ENCODE measurements at regions not wholly inside any gene's neighbourhood (a gene's known extent, or its start where the extent isn't known, plus 50 kb on each side); places are given as distances from the start of the nearest gene placed in this dataset.

GRCh38 chrX:3191796-3192195 is 150.5 kb downstream of the ARSF start:
- no peaks in the 10 kb centered on the region for H3K36me3 ChIP-seq (ENCODE audit: control insufficient read depth in 4 of 4, insufficient read depth in 3 of 4, low read depth in 1 of 4, low read length in 3 of 4)
- H3K9me3 ChIP-seq (ENCODE audit: control insufficient read depth in 4 of 4, low read length in 3 of 4) = no peaks in the 10 kb centered on the region
- H3K27ac ChIP-seq (ENCODE audit: low read depth in 1 of 2, low read length in 2 of 2) = no peak overlapping the region
- no peak overlapping the region for H3K4me3 ChIP-seq (ENCODE audit: low read depth in 1 of 3, low read length in 3 of 3)
- H3K27me3 ChIP-seq (ENCODE audit: control insufficient read depth in 4 of 4, insufficient read depth in 4 of 4, low read length in 3 of 4) = no peaks in the 10 kb centered on the region
- H3K4me1 ChIP-seq (ENCODE audit: control insufficient read depth in 4 of 4, insufficient read depth in 4 of 4, low read length in 3 of 4) = no peaks in the 10 kb centered on the region
- TF ChIP-seq RAD21 (IDR thresholded peaks at IDR 0.05) = no peak
- TF ChIP-seq ZBTB33 (IDR thresholded peaks at IDR 0.05) = no peak
- no peak for TF ChIP-seq CTCF (IDR thresholded peaks at IDR 0.05; ENCODE audit: low read depth, low read length, missing input control)
- no peak for TF ChIP-seq JUND (IDR thresholded peaks at IDR 0.05)
- TF ChIP-seq NR2F2 (IDR thresholded peaks at IDR 0.05) = no peak
- no peak for TF ChIP-seq FOXA1 (IDR thresholded peaks at IDR 0.05)
- no peak for TF ChIP-seq YY1 (IDR thresholded peaks at IDR 0.05)
- TF ChIP-seq REST (IDR thresholded peaks at IDR 0.05) = no peak
- TF ChIP-seq MAX (IDR thresholded peaks at IDR 0.05) = no peak
- WGBS = 63% methylated on average over 5 of the region's 5 CpGs
- no peak overlapping the region for H3K9ac ChIP-seq (ENCODE audit: low read depth in 1 of 2, low read length in 2 of 2)
- no peak for DNase-seq (ENCODE audit: low spot score)

- no peaks in the 10 kb centered on the region for H3K36me3 ChIP-seq (ENCODE audit: control insufficient read depth in 4 of 4, insufficient read depth in 3 of 4, low read depth in 1 of 4, low read length in 3 of 4)
- TF ChIP-seq JUND (IDR thresholded peaks at IDR 0.05) (no peak), RXRA (IDR thresholded peaks at IDR 0.05) (no peak), YY1 (IDR thresholded peaks at IDR 0.05) (no peak), CTCF (IDR thresholded peaks at IDR 0.05; ENCODE audit: low read depth, low read length, missing input control) (no peak), NR2F2 (IDR thresholded peaks at IDR 0.05) (no peak), MAX (IDR thresholded peaks at IDR 0.05) (no peak), EGR1 (IDR thresholded peaks at IDR 0.05; ENCODE audit: low read depth in 2 of 2) (no peak)
- no peaks in the 10 kb centered on the region for H3K4me1 ChIP-seq (ENCODE audit: control insufficient read depth in 4 of 4, insufficient read depth in 4 of 4, low read length in 3 of 4)
- no peak overlapping the region for H3K4me3 ChIP-seq (ENCODE audit: low read depth in 1 of 3, low read length in 3 of 3)
- H3K27me3 ChIP-seq (ENCODE audit: control insufficient read depth in 4 of 4, insufficient read depth in 4 of 4, low read length in 3 of 4) = no peaks in the 10 kb centered on the region
- 78% methylated on average over 3 of the region's 3 CpGs for WGBS
- no peaks in the 10 kb centered on the region for H3K9me3 ChIP-seq (ENCODE audit: control insufficient read depth in 4 of 4, low read length in 3 of 4)
- no peak for DNase-seq (ENCODE audit: low spot score)
- H3K9ac ChIP-seq (ENCODE audit: low read depth in 1 of 2, low read length in 2 of 2) = no peak overlapping the region
- no peak overlapping the region for H3K27ac ChIP-seq (ENCODE audit: low read depth in 1 of 2, low read length in 2 of 2)
Measured at GRCh38 chrX:3191201-3191600, 149.9 kb downstream of the ARSF start.
